ENCODE measurements at regions not wholly inside any gene's neighbourhood (a gene's known extent, or its start where the extent isn't known, plus 50 kb on each side); places are given as distances from the start of the nearest gene placed in this dataset.

- TF ChIP-seq CTCF (IDR thresholded peaks at IDR 0.05) (no peak), TCF7L2 (IDR thresholded peaks at IDR 0.05; ENCODE audit: low read depth, low read length) (no peak), POLR2AphosphoS5 (IDR thresholded peaks at IDR 0.05; ENCODE audit: low read depth, low read length) (no peak), REST (IDR thresholded peaks at IDR 0.05; ENCODE audit: insufficient read depth in 1 of 2, low read depth in 2 of 2, low read length in 1 of 2) (no peak)
Observed at GRCh38 chr2:23270810-23271209, 114.2 kb upstream of the KLHL29 start.

All from Panc1 (cell line).